ENCODE measurements at regions not wholly inside any gene's neighbourhood (a gene's known extent, or its start where the extent isn't known, plus 50 kb on each side); places are given as distances from the start of the nearest gene placed in this dataset.
"Not testable (repeated sequence)": the region's sequence is repeated elsewhere in the genome, so short reads cannot be mapped to it uniquely, and the experiment has no call there.

GRCh38 chr11:96875712-96876111 is 485.9 kb downstream of the JRKL start:
- H3K4me1 ChIP-seq (ENCODE audit: control insufficient read depth in 1 of 2, insufficient read depth in 2 of 2, low read depth in 1 of 2, low read length in 1 of 2), result no peaks in the 10 kb centered on the region
- ChIA-PET CTCF (no interaction called here), POLR2A (no interaction called here)
- H2AFZ ChIP-seq (ENCODE audit: low read depth), result no peak overlapping the region
- H3F3A ChIP-seq (replicated peaks; ENCODE audit: insufficient read depth), result no peaks in the 10 kb centered on the region
- H3K9me2 ChIP-seq, result no peaks in the 10 kb centered on the region
- H3K9ac ChIP-seq, result no peak overlapping the region
- DNase-seq, result peak; percentile 8
- no peaks in the 10 kb centered on the region for H3K9me3 ChIP-seq
- TF ChIP-seq FOXJ3 (CRISPR knock-in tag; IDR thresholded peaks at IDR 0.05) (no peak), GATA2 (CRISPR knock-in tag; IDR thresholded peaks at IDR 0.05) (peak; percentile 20; the same call in 1 of the 2 replicates)
- H3K79me2 ChIP-seq (ENCODE audit: insufficient read depth), result no peaks in the 10 kb centered on the region
- no peak overlapping the region for H3K4me3 ChIP-seq (ENCODE audit: low read depth in 2 of 2, low read length in 1 of 2)
- no peak overlapping the region for H3K4me2 ChIP-seq
- H3K27ac ChIP-seq (ENCODE audit: low read depth in 2 of 2, low read length in 1 of 2), result no peak overlapping the region
- no peaks in the 10 kb centered on the region for H3K36me3 ChIP-seq (replicated peaks in 1 of 2; ENCODE audit: control insufficient read depth in 1 of 2, insufficient read depth in 2 of 2, low read length in 1 of 2)
- WGBS (ENCODE audit: low lambda C conversion rate), result 2% methylated on average over 4 of the region's 4 CpGs
- no peaks in the 10 kb centered on the region for H4K20me1 ChIP-seq (ENCODE audit: insufficient read depth)
- no peaks in the 10 kb centered on the region for H3K27me3 ChIP-seq (ENCODE audit: insufficient read depth)

DNA sequence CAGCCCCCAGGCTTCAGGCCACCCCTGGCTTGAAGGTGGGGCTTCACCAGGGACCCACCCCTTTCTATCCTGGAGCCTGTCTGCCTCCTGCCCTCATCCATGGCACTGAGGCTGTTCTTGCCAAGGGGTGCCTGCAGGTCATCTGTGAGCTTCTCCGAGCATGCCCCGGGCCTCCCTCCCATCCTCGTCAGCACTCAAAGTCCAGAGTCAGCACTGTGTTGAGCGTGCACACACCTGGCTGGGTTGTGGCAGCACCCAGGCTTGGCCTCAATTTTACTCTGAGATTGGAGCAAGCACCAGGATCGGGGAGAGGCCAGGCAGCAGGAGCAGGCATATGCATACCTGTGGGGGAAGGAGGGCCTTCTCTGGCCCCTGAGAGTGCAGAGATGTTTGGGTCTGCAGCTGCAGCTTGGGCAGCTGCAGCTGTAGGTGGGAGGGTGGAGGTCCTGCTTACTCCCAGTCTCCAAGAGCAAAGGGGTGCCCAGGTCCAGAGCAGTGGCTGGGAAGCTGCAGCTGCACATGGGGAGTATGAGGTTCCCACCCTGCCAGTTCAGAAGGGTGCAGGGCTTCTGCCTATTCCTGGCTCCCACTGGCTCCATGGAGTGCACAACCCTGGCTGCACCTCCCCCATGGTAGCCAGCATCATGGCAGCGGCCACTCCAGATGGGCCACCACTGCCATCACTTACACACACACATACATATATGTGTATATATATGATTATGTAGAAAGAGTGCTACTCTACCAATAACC is 488.7 kb downstream of the JRKL start:
- Histone ChIP-seq H3K9ac (no peak overlapping the region), H3K4me2 (no peak overlapping the region), H3K4me3 (ENCODE audit: low read depth in 2 of 2, low read length in 1 of 2) (no peak overlapping the region), H3K27me3 (ENCODE audit: insufficient read depth) (no peaks in the 10 kb centered on the region), H3K4me1 (ENCODE audit: control insufficient read depth in 1 of 2, insufficient read depth in 2 of 2, low read depth in 1 of 2, low read length in 1 of 2) (no peaks in the 10 kb centered on the region), H3F3A (replicated peaks; ENCODE audit: insufficient read depth) (no peaks in the 10 kb centered on the region), H3K9me2 (no peaks in the 10 kb centered on the region), H4K20me1 (ENCODE audit: insufficient read depth) (no peaks in the 10 kb centered on the region), H2AFZ (ENCODE audit: low read depth) (no peak overlapping the region), H3K27ac (ENCODE audit: low read depth in 2 of 2, low read length in 1 of 2) (no peak overlapping the region), H3K36me3 (replicated peaks in 1 of 2; ENCODE audit: control insufficient read depth in 1 of 2, insufficient read depth in 2 of 2, low read length in 1 of 2) (no peaks in the 10 kb centered on the region), H3K79me2 (ENCODE audit: insufficient read depth) (no peaks in the 10 kb centered on the region), H3K9me3 (no peaks in the 10 kb centered on the region)
- 76% methylated on average over 2 of the region's 6 CpGs for WGBS (ENCODE audit: low lambda C conversion rate)
- CTCF ChIA-PET, result no interaction called here
- DNase-seq, result no peak
- TF ChIP-seq FOXJ3 (CRISPR knock-in tag; IDR thresholded peaks at IDR 0.05), result no peak
- no peak for TF ChIP-seq TCF12 (IDR thresholded peaks at IDR 0.05)
- no peak for TF ChIP-seq SIN3A (IDR thresholded peaks at IDR 0.05; ENCODE audit: borderline replicate concordance, low read depth, low read length)
- no peak for TF ChIP-seq SMC3 (IDR thresholded peaks at IDR 0.05; ENCODE audit: low read depth, low read length)
- TF ChIP-seq YY1 (IDR thresholded peaks at IDR 0.05; ENCODE audit: low read depth), result no peak
- no peak for TF ChIP-seq RXRA (IDR thresholded peaks at IDR 0.05; ENCODE audit: borderline replicate concordance, low read depth)
- no peak for TF ChIP-seq MEF2A (IDR thresholded peaks at IDR 0.05; ENCODE audit: borderline replicate concordance, low read depth)
- TF ChIP-seq TEAD4 (IDR thresholded peaks at IDR 0.05; ENCODE audit: borderline replicate concordance, insufficient read depth), result no peak
- no peak for TF ChIP-seq EZH2phosphoT487 (IDR thresholded peaks at IDR 0.05; ENCODE audit: borderline replicate concordance, low read depth)
- TF ChIP-seq, protein P1, sequence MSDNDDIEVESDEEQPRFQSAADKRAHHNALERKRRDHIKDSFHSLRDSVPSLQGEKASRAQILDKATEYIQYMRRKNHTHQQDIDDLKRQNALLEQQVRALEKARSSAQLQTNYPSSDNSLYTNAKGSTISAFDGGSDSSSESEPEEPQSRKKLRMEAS (IDR thresholded peaks at IDR 0.05; ENCODE audit: low read depth), result no peak
- no peak for TF ChIP-seq ELF1 (IDR thresholded peaks at IDR 0.05)
- TF ChIP-seq PBX3 (IDR thresholded peaks at IDR 0.05), result no peak
- POLR2A ChIA-PET, result no interaction called here

DNA sequence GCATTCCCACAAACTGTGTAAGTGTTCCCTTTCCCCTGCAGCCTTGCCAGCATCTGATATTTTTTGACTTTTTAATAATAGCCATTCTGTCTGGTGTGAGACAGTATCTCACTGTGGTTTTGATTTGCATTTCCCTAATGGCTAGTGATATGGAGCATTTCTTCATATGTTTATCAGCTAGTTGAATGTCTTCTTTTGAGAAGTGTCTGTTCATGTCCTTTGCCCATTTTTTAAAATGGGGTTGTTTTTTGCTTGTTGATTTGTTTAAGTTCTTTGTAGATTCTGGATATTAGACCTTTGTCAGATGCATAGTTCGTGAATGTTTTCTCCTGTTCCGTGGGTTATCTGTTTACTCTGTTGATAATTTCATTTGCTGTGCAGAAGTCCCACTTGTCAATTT is 492.8 kb downstream of the JRKL start:
- H4K20me1 ChIP-seq (ENCODE audit: insufficient read depth); H3K36me3 ChIP-seq (replicated peaks in 1 of 2; ENCODE audit: control insufficient read depth in 1 of 2, insufficient read depth in 2 of 2, low read length in 1 of 2); H3K79me2 ChIP-seq (ENCODE audit: insufficient read depth); H3K4me2 ChIP-seq; H3K27ac ChIP-seq (ENCODE audit: low read depth in 2 of 2, low read length in 1 of 2); POLR2A ChIA-PET; H3K27me3 ChIP-seq (ENCODE audit: insufficient read depth); H2AFZ ChIP-seq (ENCODE audit: low read depth); H3K4me3 ChIP-seq (ENCODE audit: low read depth in 2 of 2, low read length in 1 of 2); DNase-seq; H3K9ac ChIP-seq; H3K9me2 ChIP-seq; H3K9me3 ChIP-seq; H3K4me1 ChIP-seq (ENCODE audit: control insufficient read depth in 1 of 2, insufficient read depth in 2 of 2, low read depth in 1 of 2, low read length in 1 of 2); H3F3A ChIP-seq (replicated peaks; ENCODE audit: insufficient read depth): not testable (repeated sequence)
- CTCF ChIA-PET, result interaction anchor here (0.7 kb wide), 1 partner anchor 1926 kb away, joined by 3 read pairs; no protein-coding TSS in a partner anchor
- 9% methylated on average over 2 of the region's 2 CpGs for WGBS (ENCODE audit: low lambda C conversion rate)

Measured in SK-N-SH (cell line).